Peyer's patch (tissue), 4 donors: ENCODE measurements at regions not wholly inside any gene's neighbourhood (a gene's known extent, or its start where the extent isn't known, plus 50 kb on each side); places are given as distances from the start of the nearest gene placed in this dataset.

ENCODE experiments used
- CTCF ChIP-seq, 6 experiments: fragments of 450-650 bp in 4 of 6; fragments of 200-600 bp in 2 of 6; sonication (generic) in 1 of 6; IDR thresholded peaks; one replicate each; pipeline ENCODE4 v1.5.1; 2017 to 2019; ENCODE audit warnings: antibody characterized with exemption in 6 of 6, mild to moderate bottlenecking in 3 of 6, moderate library complexity in 1 of 6
- POLR2A ChIP-seq, 2 donors: fragments of 450-650 bp; IDR thresholded peaks; one replicate each; pipeline ENCODE4 v1.5.1; 2017; ENCODE audit warnings: antibody characterized with exemption in 2 of 2, mild to moderate bottlenecking in 2 of 2, moderate library complexity in 2 of 2

GRCh38 chr3:146331967-146332366 is 81.1 kb upstream of the PLSCR4 start:
- TF ChIP-seq CTCF (IDR thresholded peaks at IDR 0.05), result no peak
- no peak for TF ChIP-seq POLR2A (IDR thresholded peaks at IDR 0.05)
